Chondrocyte (in vitro differentiated cells): ENCODE measurements at regions not wholly inside any gene's neighbourhood (a gene's known extent, or its start where the extent isn't known, plus 50 kb on each side); places are given as distances from the start of the nearest gene placed in this dataset.

Experiments
- DNase-seq: peaks from one replicate; pipeline ENCODE4 v3.0.0; 2021; ENCODE audit warnings: mixed read lengths, low spot score
- H3K27ac Mint-ChIP-seq: one replicate; pipeline ENCODE4 v1.8.0; 2021; ENCODE audit warnings: mild to moderate bottlenecking, moderate library complexity, mixed read lengths; ENCODE audit not compliant: unreplicated experiment
- H3K27me3 Mint-ChIP-seq: 2 replicates; pipeline ENCODE4 v1.8.0; 2021; ENCODE audit warnings: low read depth, mixed read lengths
- H3K36me3 Mint-ChIP-seq: 2 replicates; pipeline ENCODE4 v1.8.0; 2021; ENCODE audit warnings: low read depth, mixed read lengths
- H3K4me1 Mint-ChIP-seq: 2 replicates; pipeline ENCODE4 v1.8.0; 2021; ENCODE audit warnings: low read depth, mild to moderate bottlenecking, mixed read lengths
- H3K4me3 Mint-ChIP-seq: one replicate; pipeline ENCODE4 v1.8.0; 2021; ENCODE audit warnings: mild to moderate bottlenecking, moderate library complexity, mixed read lengths; ENCODE audit not compliant: unreplicated experiment
- H3K9me3 Mint-ChIP-seq: 2 replicates; pipeline ENCODE4 v1.8.0; 2021; ENCODE audit warnings: low read depth, mixed read lengths
- TF ChIP-seq, protein P1 (sequence below): fragments of 200-600 bp; sonication (generic); IDR thresholded peaks from 2 replicates; pipeline ENCODE4 v1.5.0; 2021; ENCODE audit warnings: antibody characterized with exemption, mild to moderate bottlenecking, moderate library complexity

DNA sequence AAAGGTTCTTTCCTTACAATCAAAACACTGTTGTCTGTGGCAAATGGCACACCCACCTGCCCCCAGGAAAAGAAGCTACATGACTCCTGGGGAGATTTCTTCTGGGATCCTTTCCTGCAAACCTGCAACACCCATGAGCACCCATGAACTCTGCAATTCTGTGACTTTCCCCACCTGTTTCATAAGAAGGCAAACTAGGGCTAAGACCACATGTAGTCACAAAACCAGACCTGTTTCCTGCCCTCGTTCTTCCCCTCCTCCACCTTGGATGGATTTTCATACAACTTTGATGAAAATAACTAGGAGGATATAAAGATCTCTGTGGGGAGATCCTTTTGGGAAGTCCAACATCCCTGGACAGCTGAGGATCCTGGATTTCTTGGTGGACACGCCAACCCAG lies 1084.7 kb downstream of the BCL11B start:
- Mint-ChIP-seq H3K27me3 (peaks cover 5% of the 10 kb centered on the region), H3K36me3 (no peaks in the 10 kb centered on the region), H3K4me1 (peaks cover 2% of the 10 kb centered on the region), H3K9me3 (no peaks in the 10 kb centered on the region), H3K27ac (no peak overlapping the region), H3K4me3 (no peak overlapping the region)
- TF ChIP-seq, protein P1, sequence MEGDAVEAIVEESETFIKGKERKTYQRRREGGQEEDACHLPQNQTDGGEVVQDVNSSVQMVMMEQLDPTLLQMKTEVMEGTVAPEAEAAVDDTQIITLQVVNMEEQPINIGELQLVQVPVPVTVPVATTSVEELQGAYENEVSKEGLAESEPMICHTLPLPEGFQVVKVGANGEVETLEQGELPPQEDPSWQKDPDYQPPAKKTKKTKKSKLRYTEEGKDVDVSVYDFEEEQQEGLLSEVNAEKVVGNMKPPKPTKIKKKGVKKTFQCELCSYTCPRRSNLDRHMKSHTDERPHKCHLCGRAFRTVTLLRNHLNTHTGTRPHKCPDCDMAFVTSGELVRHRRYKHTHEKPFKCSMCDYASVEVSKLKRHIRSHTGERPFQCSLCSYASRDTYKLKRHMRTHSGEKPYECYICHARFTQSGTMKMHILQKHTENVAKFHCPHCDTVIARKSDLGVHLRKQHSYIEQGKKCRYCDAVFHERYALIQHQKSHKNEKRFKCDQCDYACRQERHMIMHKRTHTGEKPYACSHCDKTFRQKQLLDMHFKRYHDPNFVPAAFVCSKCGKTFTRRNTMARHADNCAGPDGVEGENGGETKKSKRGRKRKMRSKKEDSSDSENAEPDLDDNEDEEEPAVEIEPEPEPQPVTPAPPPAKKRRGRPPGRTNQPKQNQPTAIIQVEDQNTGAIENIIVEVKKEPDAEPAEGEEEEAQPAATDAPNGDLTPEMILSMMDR, result no peak
- DNase-seq, result no peak

DNA sequence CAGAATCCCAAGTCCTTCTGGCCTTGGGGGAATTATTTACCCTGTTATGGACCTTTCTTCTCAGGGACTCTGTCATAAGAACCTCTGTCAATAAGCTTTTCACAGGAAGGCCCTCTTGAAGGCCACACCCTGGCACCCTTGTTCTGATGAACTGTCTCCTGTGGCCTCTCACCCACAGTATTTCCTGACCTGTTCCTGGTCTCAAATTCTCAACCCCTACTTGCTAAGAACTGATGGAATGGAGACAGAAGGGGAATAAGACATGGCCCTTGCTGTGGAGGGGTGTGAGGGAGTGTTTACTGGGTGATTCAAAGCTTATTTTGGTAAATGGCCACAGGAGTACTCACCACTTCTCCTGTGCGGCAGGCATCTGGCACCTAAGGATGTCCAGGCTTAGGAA lies 1082.9 kb downstream of the BCL11B start:
- no peak for DNase-seq
- Mint-ChIP-seq H3K4me1 (no peaks in the 10 kb centered on the region), H3K36me3 (no peaks in the 10 kb centered on the region), H3K4me3 (no peak overlapping the region), H3K27ac (no peak overlapping the region), H3K9me3 (no peaks in the 10 kb centered on the region), H3K27me3 (peaks cover 5% of the 10 kb centered on the region)
- TF ChIP-seq, protein P1, result no peak

DNA sequence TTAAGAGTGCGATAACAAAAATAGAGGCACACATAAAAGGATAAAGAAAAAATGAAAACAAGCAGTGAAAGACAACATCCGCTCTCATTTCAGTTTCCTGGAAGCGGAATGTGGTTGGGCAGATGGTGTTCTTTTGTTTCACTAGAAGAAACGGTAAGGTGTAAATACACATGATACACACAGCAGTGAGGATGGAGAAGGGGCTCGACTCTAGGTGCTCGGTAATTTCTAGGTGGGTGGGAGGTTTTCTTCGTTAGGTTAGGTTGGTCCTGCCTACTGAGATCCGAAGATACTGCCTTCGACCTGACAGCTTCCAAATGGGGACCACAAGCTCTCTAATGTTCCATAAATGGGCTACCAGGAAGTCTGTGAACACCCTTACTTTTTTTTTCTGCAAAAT lies 1082.5 kb downstream of the BCL11B start:
- Mint-ChIP-seq H3K4me1 (no peaks in the 10 kb centered on the region), H3K9me3 (no peaks in the 10 kb centered on the region), H3K27ac (no peak overlapping the region), H3K27me3 (peaks cover 8% of the 10 kb centered on the region), H3K4me3 (no peak overlapping the region), H3K36me3 (no peaks in the 10 kb centered on the region)
- DNase-seq, result no peak
- TF ChIP-seq, protein P1, result no peak

DNA sequence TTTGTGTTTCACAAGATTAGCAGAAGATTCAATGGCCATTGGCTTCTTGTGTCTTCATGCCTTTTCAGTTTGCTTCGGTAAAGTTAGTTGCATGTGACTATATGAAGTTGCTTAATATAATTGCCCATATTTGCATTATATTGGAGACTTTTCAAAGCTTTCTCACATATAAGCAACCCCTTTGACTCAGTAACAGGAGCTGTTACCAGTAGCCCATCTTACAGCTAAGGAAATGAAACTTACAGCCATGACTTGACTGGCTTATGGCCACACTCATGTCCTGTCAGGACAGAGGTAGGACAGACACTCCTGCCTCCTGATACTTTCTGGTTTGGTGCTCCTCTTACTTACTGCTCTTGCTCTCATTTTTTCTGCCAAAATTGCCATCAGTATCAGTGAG lies 1082.1 kb downstream of the BCL11B start:
- TF ChIP-seq, protein P1, result no peak
- Mint-ChIP-seq H3K4me3 (no peak overlapping the region), H3K27ac (no peak overlapping the region), H3K27me3 (peaks cover 9% of the 10 kb centered on the region), H3K4me1 (no peaks in the 10 kb centered on the region), H3K9me3 (no peaks in the 10 kb centered on the region), H3K36me3 (no peaks in the 10 kb centered on the region)
- DNase-seq, result no peak

DNA sequence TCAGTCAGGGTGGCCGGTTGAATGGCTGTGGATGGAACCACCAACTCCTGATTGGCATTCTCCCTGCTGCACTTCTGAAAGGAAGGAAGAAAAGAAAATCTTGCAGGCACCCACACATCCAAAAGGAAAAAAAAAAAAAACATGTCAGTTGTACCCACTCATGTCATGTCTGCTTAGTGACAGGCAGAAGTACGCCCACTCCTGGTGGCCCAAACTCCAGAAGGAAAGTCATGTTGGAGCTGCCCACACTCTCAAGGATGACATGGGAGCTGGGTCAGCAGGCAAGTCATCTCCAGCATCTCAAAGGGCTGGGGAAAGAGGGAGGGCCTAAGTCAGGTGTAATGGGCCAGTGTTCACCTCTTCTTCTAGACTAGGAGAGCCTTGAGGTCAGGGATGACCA lies 1079.1 kb downstream of the BCL11B start:
- TF ChIP-seq, protein P1, result no peak
- H3K27me3 Mint-ChIP-seq, result peaks cover 15% of the 10 kb centered on the region
- H3K9me3 Mint-ChIP-seq, result no peaks in the 10 kb centered on the region
- no peak for DNase-seq
- no peak overlapping the region for H3K27ac Mint-ChIP-seq
- no peaks in the 10 kb centered on the region for H3K36me3 Mint-ChIP-seq
- no peak overlapping the region for H3K4me3 Mint-ChIP-seq
- no peaks in the 10 kb centered on the region for H3K4me1 Mint-ChIP-seq
